GM18519 (cell line): ENCODE measurements at regions not wholly inside any gene's neighbourhood (a gene's known extent, or its start where the extent isn't known, plus 50 kb on each side); places are given as distances from the start of the nearest gene placed in this dataset.

Experiments used
- ATAC-seq: cut with Tn5 transposase; IDR thresholded peaks from one replicate; pipeline ENCODE4 v1.9.1; 2021; ENCODE audit warnings: mild to moderate bottlenecking, moderate library complexity; ENCODE audit not compliant: unreplicated experiment, low FRiP score

GRCh38 chr12:84745127-84745526 is 167.5 kb downstream of the SLC6A15 start:
- no peak for ATAC-seq

GRCh38 chr12:84741692-84742091 is 170.9 kb downstream of the SLC6A15 start:
- no peak for ATAC-seq

- ATAC-seq, result no peak
Measured at GRCh38 chr12:84741031-84741430, 171.6 kb downstream of the SLC6A15 start.

GRCh38 chr12:84740602-84741001 is 172.0 kb downstream of the SLC6A15 start:
- no peak for ATAC-seq

GRCh38 chr12:84738481-84738972 is 174.1 kb downstream of the SLC6A15 start:
- no peak for ATAC-seq

GRCh38 chr12:84732828-84733340 is 179.7 kb downstream of the SLC6A15 start:
- no peak for ATAC-seq

- ATAC-seq, result no peak
Measured at GRCh38 chr12:84730561-84731162, 181.9 kb downstream of the SLC6A15 start.

- no peak for ATAC-seq
Measured at GRCh38 chr12:84727961-84728360, 184.6 kb downstream of the SLC6A15 start.

- ATAC-seq, result no peak
Measured at GRCh38 chr12:84726780-84727179, 185.8 kb downstream of the SLC6A15 start.

- ATAC-seq, result no peak
Measured at GRCh38 chr12:84723988-84724387, 188.6 kb downstream of the SLC6A15 start.

- no peak for ATAC-seq
Measured at GRCh38 chr12:84719997-84720396, 192.6 kb downstream of the SLC6A15 start.

- ATAC-seq, result no peak
Measured at GRCh38 chr12:84718906-84719305, 193.7 kb downstream of the SLC6A15 start.

GRCh38 chr12:84712747-84713146 is 199.9 kb downstream of the SLC6A15 start:
- no peak for ATAC-seq

- ATAC-seq, result no peak
Measured at GRCh38 chr12:84706374-84706773, 206.2 kb downstream of the SLC6A15 start.

- no peak for ATAC-seq
Measured at GRCh38 chr12:84704856-84705255, 207.7 kb downstream of the SLC6A15 start.

- ATAC-seq, result no peak
Measured at GRCh38 chr12:84702001-84702400, 210.6 kb downstream of the SLC6A15 start.

GRCh38 chr12:84701041-84701440 is 211.6 kb downstream of the SLC6A15 start:
- ATAC-seq, result no peak

GRCh38 chr12:84698576-84699333 is 213.8 kb downstream of the SLC6A15 start:
- no peak for ATAC-seq

- ATAC-seq, result no peak
Measured at GRCh38 chr12:84696908-84697540, 215.6 kb downstream of the SLC6A15 start.

- no peak for ATAC-seq
Measured at GRCh38 chr12:84696281-84696680, 216.3 kb downstream of the SLC6A15 start.

GRCh38 chr12:84694116-84694515 is 218.5 kb downstream of the SLC6A15 start:
- no peak for ATAC-seq
